ENCODE measurements at regions not wholly inside any gene's neighbourhood (a gene's known extent, or its start where the extent isn't known, plus 50 kb on each side); places are given as distances from the start of the nearest gene placed in this dataset.

DNA sequence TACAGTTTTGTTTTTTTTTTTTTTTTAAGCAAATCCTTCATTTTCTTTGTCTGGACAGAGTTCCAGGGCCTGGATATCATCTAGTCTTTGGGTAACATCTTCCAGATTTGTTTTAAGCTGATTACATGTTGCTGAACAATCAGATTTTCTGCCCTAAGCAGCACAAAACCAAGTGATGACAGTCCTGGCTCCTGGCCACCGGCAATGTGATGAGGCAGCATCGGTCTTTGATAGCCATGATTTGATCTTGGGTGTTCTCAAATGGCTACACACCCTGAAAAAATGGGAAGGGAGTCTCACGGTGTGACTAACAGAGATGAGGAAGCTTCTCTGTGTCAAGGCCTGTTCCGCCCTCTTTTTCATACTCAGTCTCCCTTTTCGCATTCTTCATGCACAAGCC lies 708.6 kb upstream of the ZEB2 start:
- Histone ChIP-seq H3K36me3 (no peaks in the 10 kb centered on the region), H3K4me1 (no peaks in the 10 kb centered on the region), H3K9me3 (no peaks in the 10 kb centered on the region), H3K27me3 (no peaks in the 10 kb centered on the region), H3K27ac (no peak overlapping the region), H3K4me3 (replicated peaks in 1 of 3) (no peak overlapping the region)
- TF ChIP-seq, protein P1, sequence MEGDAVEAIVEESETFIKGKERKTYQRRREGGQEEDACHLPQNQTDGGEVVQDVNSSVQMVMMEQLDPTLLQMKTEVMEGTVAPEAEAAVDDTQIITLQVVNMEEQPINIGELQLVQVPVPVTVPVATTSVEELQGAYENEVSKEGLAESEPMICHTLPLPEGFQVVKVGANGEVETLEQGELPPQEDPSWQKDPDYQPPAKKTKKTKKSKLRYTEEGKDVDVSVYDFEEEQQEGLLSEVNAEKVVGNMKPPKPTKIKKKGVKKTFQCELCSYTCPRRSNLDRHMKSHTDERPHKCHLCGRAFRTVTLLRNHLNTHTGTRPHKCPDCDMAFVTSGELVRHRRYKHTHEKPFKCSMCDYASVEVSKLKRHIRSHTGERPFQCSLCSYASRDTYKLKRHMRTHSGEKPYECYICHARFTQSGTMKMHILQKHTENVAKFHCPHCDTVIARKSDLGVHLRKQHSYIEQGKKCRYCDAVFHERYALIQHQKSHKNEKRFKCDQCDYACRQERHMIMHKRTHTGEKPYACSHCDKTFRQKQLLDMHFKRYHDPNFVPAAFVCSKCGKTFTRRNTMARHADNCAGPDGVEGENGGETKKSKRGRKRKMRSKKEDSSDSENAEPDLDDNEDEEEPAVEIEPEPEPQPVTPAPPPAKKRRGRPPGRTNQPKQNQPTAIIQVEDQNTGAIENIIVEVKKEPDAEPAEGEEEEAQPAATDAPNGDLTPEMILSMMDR (IDR thresholded peaks at IDR 0.05), result no peak
- no peak for TF ChIP-seq POLR2A (IDR thresholded peaks at IDR 0.05)
- 86 to 87% methylated on average over 5 of the region's 5 CpGs for WGBS, 2 donors
- intact Hi-C loops (cut with DNase I), result no loop called here
- DNase-seq, result no peak

DNA sequence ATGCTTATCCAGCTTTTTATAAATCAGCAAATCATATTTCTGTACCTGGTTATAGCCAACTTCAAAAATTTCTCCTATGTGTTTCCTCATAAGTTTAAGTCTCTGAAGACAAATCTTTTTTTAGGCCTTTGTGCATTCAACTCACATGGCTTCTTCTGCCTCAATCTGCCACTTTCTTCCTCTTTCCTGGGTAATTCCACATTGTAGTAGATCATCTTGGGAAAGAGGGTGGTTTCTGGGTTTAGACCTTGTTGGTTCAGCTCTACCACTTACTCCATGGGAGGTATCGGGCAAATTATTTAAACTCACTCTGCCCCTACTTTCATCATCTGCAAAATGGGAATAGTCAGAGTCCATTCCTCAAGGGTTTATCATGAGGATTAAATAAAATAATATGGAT lies 707.0 kb upstream of the ZEB2 start:
- no peak overlapping the region for H3K4me3 ChIP-seq (replicated peaks in 1 of 3)

DNA sequence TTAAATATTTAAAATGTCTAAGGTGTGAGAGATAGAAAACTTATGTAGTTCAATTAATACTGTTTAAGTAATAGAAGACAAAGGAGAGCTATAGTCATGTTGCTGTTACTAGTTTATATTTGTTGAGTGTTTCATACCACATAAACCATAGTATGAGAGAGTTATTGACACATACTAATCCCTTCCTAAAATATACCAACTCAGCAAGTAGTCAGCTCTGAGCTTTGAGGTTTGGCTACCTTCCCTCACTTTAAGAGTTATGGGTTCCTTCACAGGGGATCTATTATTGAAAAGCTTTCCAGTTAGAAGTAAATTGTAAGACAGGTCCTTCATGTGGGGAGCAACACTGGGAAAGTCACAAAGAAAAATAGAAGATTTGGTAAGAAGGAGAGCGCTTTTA lies 701.6 kb upstream of the ZEB2 start:
- Histone ChIP-seq H3K4me1 (no peaks in the 10 kb centered on the region), H3K36me3 (no peaks in the 10 kb centered on the region), H3K27ac (no peak overlapping the region), H3K4me3 (replicated peaks in 1 of 3) (no peak overlapping the region), H3K27me3 (no peaks in the 10 kb centered on the region), H3K9me3 (no peaks in the 10 kb centered on the region)
- DNase-seq, result no peak
- intact Hi-C loops (cut with DNase I), result no loop called here
- TF ChIP-seq, protein P1 (IDR thresholded peaks at IDR 0.05), result no peak
- no peak for TF ChIP-seq POLR2A (IDR thresholded peaks at IDR 0.05)
- 91% methylated on average over 1 of the region's 1 CpG for WGBS, 2 donors

More for the DNA sequence above, 707.0 kb upstream of the ZEB2 start:
- H3K9me3 ChIP-seq, result no peaks in the 10 kb centered on the region
- WGBS, 2 donors, result 98 to 100% methylated on average over 1 of the region's 1 CpG
- no peaks in the 10 kb centered on the region for H3K36me3 ChIP-seq
- intact Hi-C loops (cut with DNase I), result no loop called here
- DNase-seq, result no peak
- H3K27ac ChIP-seq, result no peak overlapping the region
- H3K4me1 ChIP-seq, result no peaks in the 10 kb centered on the region
- H3K27me3 ChIP-seq, result no peaks in the 10 kb centered on the region
- TF ChIP-seq POLR2A (IDR thresholded peaks at IDR 0.05), result no peak
- TF ChIP-seq, protein P1 (IDR thresholded peaks at IDR 0.05), result no peak

DNA sequence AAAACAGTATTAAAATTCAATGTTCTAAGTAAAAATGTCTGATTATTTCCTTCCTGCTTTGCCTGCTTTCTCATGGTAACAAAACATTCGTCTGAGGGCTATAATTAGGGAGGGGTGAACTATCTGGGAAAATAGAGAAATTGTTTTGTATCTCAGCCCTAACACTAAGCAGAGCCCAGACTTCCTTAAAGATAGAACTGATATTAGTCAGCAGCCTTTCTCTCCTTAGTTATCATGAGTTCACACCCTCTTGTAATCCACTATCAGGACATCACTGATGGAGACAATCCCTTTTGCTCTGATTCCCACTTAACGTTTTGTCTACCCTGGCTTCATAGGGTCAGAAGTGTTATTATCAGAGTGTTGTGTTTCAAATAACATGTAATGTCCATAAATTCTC lies 701.1 kb upstream of the ZEB2 start:
- WGBS, 2 donors, result 49 to 57% methylated on average over 2 of the region's 2 CpGs
- Histone ChIP-seq H3K4me3 (replicated peaks in 1 of 3) (no peak overlapping the region), H3K4me1 (no peaks in the 10 kb centered on the region), H3K36me3 (no peaks in the 10 kb centered on the region), H3K27me3 (no peaks in the 10 kb centered on the region), H3K9me3 (no peaks in the 10 kb centered on the region), H3K27ac (no peak overlapping the region)
- TF ChIP-seq POLR2A (IDR thresholded peaks at IDR 0.05), result no peak
- TF ChIP-seq, protein P1 (IDR thresholded peaks at IDR 0.05), result no peak
- intact Hi-C loops (cut with DNase I), result no loop called here
- DNase-seq, result no peak

DNA sequence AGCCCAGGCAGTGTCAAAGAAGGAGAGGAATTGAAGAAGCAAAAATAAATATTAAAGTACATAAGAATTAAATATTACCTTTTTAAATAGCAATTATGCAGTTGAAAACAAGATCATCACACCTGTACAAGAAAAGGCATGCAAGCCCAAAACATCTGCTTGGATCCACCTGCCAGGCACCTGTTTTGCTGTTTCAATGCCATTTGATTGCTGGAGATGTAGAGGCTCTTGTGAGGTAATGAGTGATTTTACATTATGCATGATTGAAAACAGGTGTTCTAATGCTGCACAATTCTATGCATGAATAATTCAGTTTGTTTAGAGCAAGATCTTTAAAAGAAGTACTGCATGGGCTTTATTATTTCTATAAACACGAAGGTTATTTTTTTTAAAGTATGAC lies 700.6 kb upstream of the ZEB2 start:
- intact Hi-C loops (cut with DNase I), result no loop called here

More for the DNA sequence above, 700.6 kb upstream of the ZEB2 start:
- H3K9me3 ChIP-seq, result no peaks in the 10 kb centered on the region
- WGBS, 2 donors, result 32 to 33% methylated on average over 1 of the region's 1 CpG
- TF ChIP-seq, protein P1 (IDR thresholded peaks at IDR 0.05), result no peak
- TF ChIP-seq POLR2A (IDR thresholded peaks at IDR 0.05), result no peak
- no peak overlapping the region for H3K4me3 ChIP-seq (replicated peaks in 1 of 3)
- no peaks in the 10 kb centered on the region for H3K4me1 ChIP-seq
- no peak overlapping the region for H3K27ac ChIP-seq
- no peak for DNase-seq
- H3K27me3 ChIP-seq, result no peaks in the 10 kb centered on the region
- no peaks in the 10 kb centered on the region for H3K36me3 ChIP-seq
